HCT116 (cell line): ENCODE measurements at regions not wholly inside any gene's neighbourhood (a gene's known extent, or its start where the extent isn't known, plus 50 kb on each side); places are given as distances from the start of the nearest gene placed in this dataset.
A peak's percentile ranks its signal among the peaks of the same experiment; 100 is the strongest.

Source experiments
- ATAC-seq: fragments of 200-7000 bp; cut with Tn5 transposase; 2 replicates; pipeline ENCODE4 v1.9.1; 2020; ENCODE audit warnings: mild to moderate bottlenecking, moderate library complexity
- BruUV-seq: library from RNA; stranded (reverse); fragments of 400-500 nt; replicated peaks from 2 replicates; lab custom pipeline; 2021; lab: Mats Ljungman, UMichigan
- CTCF ChIA-PET: fragments of 300-600 bp; sonication (Branson Sonifier 250); formaldehyde crosslinking; loops from one replicate; lab custom pipeline; 2021; ENCODE audit warnings: antibody characterized with exemption; lab: Charles Lee
- POLR2A ChIA-PET: fragments of 300-600, 350-600 bp; sonication (Branson Sonifier 250); formaldehyde crosslinking; loops from one replicate; lab custom pipeline; 2021; ENCODE audit warnings: antibody characterized with exemption; lab: Charles Lee
- RAD21 ChIA-PET, 2 experiments: fragments of 300-600 bp; sonication (Branson Sonifier 250); formaldehyde crosslinking; loops; one replicate each; lab custom pipeline; 2023; ENCODE audit warnings: low total read pairs in 2 of 2; ENCODE audit not compliant: uncharacterized antibody in 2 of 2, unreplicated experiment in 2 of 2, low non-redundant PET in 1 of 2; lab: Charles Lee
- DNase-seq: peaks from one replicate; pipeline ENCODE4 v3.0.0-alpha.2; 2010; ENCODE audit warnings: low read depth, low spot score
- H2AFZ ChIP-seq: fragments of 200-600 bp; shearing (Covaris generic), sonication (generic); 2 replicates; pipeline ENCODE4 v1.6.1; 2017; ENCODE audit warnings: low read depth, mixed run types, mixed read lengths, antibody characterized with exemption, low read length; ENCODE audit not compliant: poor library complexity, severe bottlenecking
- H3K27ac ChIP-seq: 2 replicates; pipeline ENCODE4 v1.5.1; 2012; ENCODE audit warnings: low read depth, low read length
- H3K27me3 ChIP-seq: fragments of 200-600 bp; sonication (generic); 2 replicates; pipeline ENCODE4 v1.6.1; 2016; ENCODE audit warnings: mixed run types, low read length, mixed read lengths; ENCODE audit not compliant: insufficient read depth
- H3K36me3 ChIP-seq, 2 experiments: fragments of 200-500 bp in 1 of 2; fragments of 200-600 bp in 1 of 2; sonication (Bioruptor generic) in 1 of 2; sonication (generic) in 1 of 2; 2 replicates each; pipeline versions ENCODE4 v1.5.1 to v1.6.1; 2014 to 2016; ENCODE audit warnings: low read length in 2 of 2, inconsistent platforms in 1 of 2, mixed read lengths in 1 of 2, mixed run types in 1 of 2; ENCODE audit not compliant: insufficient read depth in 2 of 2, control insufficient read depth in 1 of 2
- H3K4me1 ChIP-seq, 2 experiments: fragments of 200-600 bp in 1 of 2; sonication (generic) in 1 of 2; 2 replicates each; pipeline versions ENCODE4 v1.5.1 to v1.6.1; 2012 to 2017; ENCODE audit warnings: low read length in 2 of 2, inconsistent platforms in 1 of 2, mild to moderate bottlenecking in 1 of 2, mixed read lengths in 1 of 2, mixed run types in 1 of 2, moderate library complexity in 1 of 2; ENCODE audit not compliant: insufficient read depth in 2 of 2, control insufficient read depth in 1 of 2
- H3K4me2 ChIP-seq: fragments of 200-600 bp; sonication (generic); 2 replicates; pipeline ENCODE4 v1.6.1; 2017; ENCODE audit warnings: mixed run types, low read length, mixed read lengths
- H3K4me3 ChIP-seq, 2 experiments: fragments of 200-600 bp in 1 of 2; sonication (generic) in 1 of 2; replicated peaks in 1 of 2; 2 replicates each; pipeline ENCODE4 v1.5.1; 2011 to 2016; ENCODE audit warnings: low read length in 2 of 2, control low read depth in 1 of 2, low read depth in 1 of 2, mild to moderate bottlenecking in 1 of 2, mixed read lengths in 1 of 2, mixed run types in 1 of 2
- H3K79me2 ChIP-seq: fragments of 200-600 bp; sonication (generic); 2 replicates; pipeline ENCODE4 v1.6.1; 2017; ENCODE audit warnings: mild to moderate bottlenecking, mixed run types, low read length, moderate library complexity, mixed read lengths; ENCODE audit not compliant: insufficient read depth
- H3K9ac ChIP-seq: fragments of 200-600 bp; sonication (generic); 2 replicates; pipeline ENCODE4 v1.6.1; 2016; ENCODE audit warnings: low read length, mixed read lengths
- H3K9me2 ChIP-seq: fragments of 200-600 bp; sonication (generic), shearing (Covaris generic); 2 replicates; pipeline ENCODE4 v1.6.1; 2017; ENCODE audit warnings: mixed run types, mild to moderate bottlenecking, moderate library complexity; ENCODE audit not compliant: insufficient read depth
- H3K9me3 ChIP-seq, 2 experiments: fragments of 200-500 bp in 1 of 2; fragments of 200-600 bp in 1 of 2; sonication (Bioruptor generic) in 1 of 2; sonication (generic) in 1 of 2; 2 replicates each; pipeline ENCODE4 v1.6.1; 2014 to 2017; ENCODE audit warnings: low read length in 2 of 2, mixed read lengths in 2 of 2, inconsistent platforms in 1 of 2, low read depth in 1 of 2, mild to moderate bottlenecking in 1 of 2, mixed run types in 1 of 2, moderate library complexity in 1 of 2; ENCODE audit not compliant: control insufficient read depth in 1 of 2, insufficient read depth in 1 of 2
- H4K20me1 ChIP-seq: fragments of 200-600 bp; sonication (generic), shearing (Covaris generic); 2 replicates; pipeline ENCODE4 v1.6.1; 2017; ENCODE audit warnings: mixed run types, mild to moderate bottlenecking, moderate library complexity; ENCODE audit not compliant: insufficient read depth
- POLR2A ChIP-seq: IDR thresholded peaks from 2 replicates; pipeline ENCODE4 v1.7.0; 2011; ENCODE audit warnings: borderline replicate concordance; ENCODE audit not compliant: insufficient read depth, insufficient read length; ENCODE audit errors: extremely low read depth
- RAD21 ChIP-seq: IDR thresholded peaks from 2 replicates; pipeline ENCODE4 v1.6.1; 2012; ENCODE audit warnings: low read depth, mild to moderate bottlenecking
- REST ChIP-seq: IDR thresholded peaks from 2 replicates; pipeline ENCODE4 v1.6.1; 2012; ENCODE audit warnings: low read depth
- SIN3A ChIP-seq: IDR thresholded peaks from 2 replicates; pipeline ENCODE4 v1.6.1; 2012; ENCODE audit warnings: low read depth
- intact Hi-C: fragments of 100-400 bp; cut with micrococcal nuclease; formaldehyde crosslinking; loops from 2 replicates; pipeline ENCODE4 v1.10.0; 2022
- TF ChIP-seq, protein P1 (sequence below): IDR thresholded peaks from 2 replicates; pipeline ENCODE4 v1.6.1; 2012
- TF ChIP-seq, protein P2 (sequence below), 3 experiments: fragments of 200-600 bp in 1 of 3; sonication (generic) in 1 of 3; IDR thresholded peaks in 2 of 3; conservative IDR thresholded peaks in 1 of 3; 2 replicates each; pipeline ENCODE4 v1.5.1; 2012 to 2017; ENCODE audit warnings: low read depth in 2 of 3, low read length in 2 of 3, antibody characterized with exemption in 1 of 3, borderline replicate concordance in 1 of 3, control low read depth in 1 of 3, mild to moderate bottlenecking in 1 of 3, mixed read lengths in 1 of 3, mixed run types in 1 of 3, moderate library complexity in 1 of 3; ENCODE audit not compliant: insufficient read depth in 1 of 3

- Histone ChIP-seq H3K4me2 (no peak overlapping the region), H3K79me2 (no peaks in the 10 kb centered on the region), H3K4me1 (no peaks in the 10 kb centered on the region), H3K9me2 (no peaks in the 10 kb centered on the region), H3K36me3 (no peaks in the 10 kb centered on the region), H3K27me3 (no peaks in the 10 kb centered on the region), H3K27ac (no peak overlapping the region), H3K9ac (no peak overlapping the region), H3K9me3 (peaks cover 6 to 21% of the 10 kb centered on the region in 2 experiments; a peak in 2 of 4 replicates), H4K20me1 (no peaks in the 10 kb centered on the region), H2AFZ (no peak overlapping the region), H3K4me3 (no peak overlapping the region)
- intact Hi-C loops, result no loop called here
- ChIA-PET POLR2A (no interaction called here), CTCF (no interaction called here), RAD21 (no interaction called here)
- no peak for DNase-seq
- ATAC-seq, result no peak
- TF ChIP-seq, protein P1, sequence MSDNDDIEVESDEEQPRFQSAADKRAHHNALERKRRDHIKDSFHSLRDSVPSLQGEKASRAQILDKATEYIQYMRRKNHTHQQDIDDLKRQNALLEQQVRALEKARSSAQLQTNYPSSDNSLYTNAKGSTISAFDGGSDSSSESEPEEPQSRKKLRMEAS, result no peak
- TF ChIP-seq POLR2A (no peak), SIN3A (no peak), RAD21 (peak; percentile 22; the same call in 1 of the 2 replicates), REST (no peak)
- TF ChIP-seq, protein P2, sequence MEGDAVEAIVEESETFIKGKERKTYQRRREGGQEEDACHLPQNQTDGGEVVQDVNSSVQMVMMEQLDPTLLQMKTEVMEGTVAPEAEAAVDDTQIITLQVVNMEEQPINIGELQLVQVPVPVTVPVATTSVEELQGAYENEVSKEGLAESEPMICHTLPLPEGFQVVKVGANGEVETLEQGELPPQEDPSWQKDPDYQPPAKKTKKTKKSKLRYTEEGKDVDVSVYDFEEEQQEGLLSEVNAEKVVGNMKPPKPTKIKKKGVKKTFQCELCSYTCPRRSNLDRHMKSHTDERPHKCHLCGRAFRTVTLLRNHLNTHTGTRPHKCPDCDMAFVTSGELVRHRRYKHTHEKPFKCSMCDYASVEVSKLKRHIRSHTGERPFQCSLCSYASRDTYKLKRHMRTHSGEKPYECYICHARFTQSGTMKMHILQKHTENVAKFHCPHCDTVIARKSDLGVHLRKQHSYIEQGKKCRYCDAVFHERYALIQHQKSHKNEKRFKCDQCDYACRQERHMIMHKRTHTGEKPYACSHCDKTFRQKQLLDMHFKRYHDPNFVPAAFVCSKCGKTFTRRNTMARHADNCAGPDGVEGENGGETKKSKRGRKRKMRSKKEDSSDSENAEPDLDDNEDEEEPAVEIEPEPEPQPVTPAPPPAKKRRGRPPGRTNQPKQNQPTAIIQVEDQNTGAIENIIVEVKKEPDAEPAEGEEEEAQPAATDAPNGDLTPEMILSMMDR (IDR thresholded peaks at IDR 0.05 in 2 of 3, conservative IDR thresholded peaks at IDR 0.05 in 1 of 3; ENCODE audit: borderline replicate concordance in 1 of 3, insufficient read depth in 1 of 3, low read depth in 2 of 3, low read length in 2 of 3), result peak in 2 of 3 experiments; percentile 27 to 49; a peak in 3 of 6 replicates
- no TSS peak for BruUV-seq
These were observed 527.2 kb downstream of the FLRT2 start for GRCh38 chr14:86057018-86057667.
